SU-DHL-6 (cell line): ENCODE measurements at regions not wholly inside any gene's neighbourhood (a gene's known extent, or its start where the extent isn't known, plus 50 kb on each side); places are given as distances from the start of the nearest gene placed in this dataset.

Experiments used
- CTCF ChIP-seq: fragments of 200-600 bp; sonication (generic); IDR thresholded peaks from one replicate; pipeline ENCODE4 v1.5.1; 2017; ENCODE audit warnings: antibody characterized with exemption, mild to moderate bottlenecking, low read length, moderate library complexity; ENCODE audit not compliant: insufficient read depth, poor library complexity, severe bottlenecking
- EZH2phosphoT487 ChIP-seq: fragments of 200-600 bp; sonication (generic), shearing (Covaris generic); conservative IDR thresholded peaks from 2 replicates; pipeline ENCODE4 v1.6.1; 2018; ENCODE audit warnings: mild to moderate bottlenecking, antibody characterized with exemption, low read length, moderate library complexity, mixed read lengths

DNA sequence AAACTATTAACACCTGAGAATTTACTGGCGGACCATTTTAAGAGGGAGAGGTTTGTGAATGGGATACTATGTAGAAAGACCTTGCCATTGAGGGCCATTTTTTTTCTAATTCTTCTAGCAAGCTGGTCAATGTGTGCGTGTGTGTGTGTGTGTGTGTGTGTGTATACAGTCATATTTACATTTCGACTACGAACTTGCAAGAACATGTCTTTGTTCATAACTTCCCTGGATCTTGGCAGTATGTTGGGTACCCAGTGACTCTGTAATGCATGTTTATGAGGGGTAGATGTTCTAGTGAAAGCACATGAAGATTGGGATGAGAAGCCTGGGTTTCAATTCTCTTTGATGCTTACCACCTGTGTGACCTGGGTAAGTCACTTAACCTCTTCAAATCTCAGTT lies 133.6 kb downstream of the UBE2E3 start:
- TF ChIP-seq CTCF (no peak), EZH2phosphoT487 (no peak)
